ENCODE measurements at regions not wholly inside any gene's neighbourhood (a gene's known extent, or its start where the extent isn't known, plus 50 kb on each side); places are given as distances from the start of the nearest gene placed in this dataset.

DNA sequence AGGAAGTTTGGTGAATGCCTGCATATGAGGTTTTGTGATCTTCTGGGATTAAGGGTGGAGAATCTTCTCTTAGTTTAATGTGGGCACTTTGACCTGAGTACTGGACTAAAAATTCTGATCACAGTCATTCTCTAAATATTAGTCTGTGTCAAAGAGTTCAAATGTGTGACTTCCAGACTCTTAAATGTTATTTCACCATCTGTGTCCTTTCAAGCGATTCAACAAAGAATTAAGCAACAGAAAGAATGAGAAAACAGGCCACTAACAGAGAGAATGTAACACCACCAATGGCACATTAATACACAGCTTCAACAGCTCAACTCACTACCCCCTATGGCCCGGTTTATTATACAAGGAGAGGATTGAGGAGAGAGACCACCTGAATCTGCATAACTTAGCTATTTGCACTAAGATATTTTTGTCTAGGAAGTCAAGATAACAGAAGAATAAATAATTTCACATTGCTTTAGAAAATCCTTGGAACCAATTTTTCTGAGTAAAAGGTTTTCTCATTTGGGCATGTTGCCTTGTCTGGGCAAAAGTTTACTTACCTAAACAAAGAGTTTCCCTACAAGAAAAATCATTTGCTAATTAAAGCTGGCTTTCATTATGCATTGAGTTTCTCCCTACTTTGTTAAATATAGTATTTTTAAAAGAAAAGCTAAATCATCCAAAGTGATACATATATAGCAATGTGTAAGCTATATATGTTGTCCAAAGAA lies 1313.7 kb downstream of the NCAM2 start:
- intact Hi-C loops (cut with micrococcal nuclease; ENCODE audit: unreplicated experiment), result no loop called here
- H3K27me3 ChIP-seq (replicated peaks; ENCODE audit: control insufficient read depth, insufficient read depth, low read length), result no peaks in the 10 kb centered on the region
- DNase-seq, result no peak
- H3K9me3 ChIP-seq, result 0 out of 2 replicates have a peak, but pooled peaks cover 4% of the 10 kb centered on the region
- Mint-ChIP-seq H3K27me3 (ENCODE audit: insufficient read depth, unreplicated experiment) (no peaks in the 10 kb centered on the region), H3K36me3 (ENCODE audit: insufficient read depth, unreplicated experiment) (no peaks in the 10 kb centered on the region), H3K27ac (ENCODE audit: unreplicated experiment) (no peak overlapping the region), H3K4me3 (ENCODE audit: unreplicated experiment) (no peak overlapping the region), H3K9me3 (ENCODE audit: unreplicated experiment) (peaks cover 10% of the 10 kb centered on the region), H3K4me1 (ENCODE audit: low read depth, unreplicated experiment) (no peaks in the 10 kb centered on the region)
- H3K4me3 ChIP-seq (ENCODE audit: low read depth, low read length), result no peak overlapping the region
- no TSS peak for BruUV-seq (replicated peaks)
- POLR2A ChIA-PET, result interaction anchor here (0.5 kb wide), 1 partner anchor 8 kb away, joined by 3 read pairs; no protein-coding TSS in a partner anchor
- no peaks in the 10 kb centered on the region for H3K4me1 ChIP-seq
- CTCF ChIA-PET, result no interaction called here
- TF ChIP-seq, protein P1, sequence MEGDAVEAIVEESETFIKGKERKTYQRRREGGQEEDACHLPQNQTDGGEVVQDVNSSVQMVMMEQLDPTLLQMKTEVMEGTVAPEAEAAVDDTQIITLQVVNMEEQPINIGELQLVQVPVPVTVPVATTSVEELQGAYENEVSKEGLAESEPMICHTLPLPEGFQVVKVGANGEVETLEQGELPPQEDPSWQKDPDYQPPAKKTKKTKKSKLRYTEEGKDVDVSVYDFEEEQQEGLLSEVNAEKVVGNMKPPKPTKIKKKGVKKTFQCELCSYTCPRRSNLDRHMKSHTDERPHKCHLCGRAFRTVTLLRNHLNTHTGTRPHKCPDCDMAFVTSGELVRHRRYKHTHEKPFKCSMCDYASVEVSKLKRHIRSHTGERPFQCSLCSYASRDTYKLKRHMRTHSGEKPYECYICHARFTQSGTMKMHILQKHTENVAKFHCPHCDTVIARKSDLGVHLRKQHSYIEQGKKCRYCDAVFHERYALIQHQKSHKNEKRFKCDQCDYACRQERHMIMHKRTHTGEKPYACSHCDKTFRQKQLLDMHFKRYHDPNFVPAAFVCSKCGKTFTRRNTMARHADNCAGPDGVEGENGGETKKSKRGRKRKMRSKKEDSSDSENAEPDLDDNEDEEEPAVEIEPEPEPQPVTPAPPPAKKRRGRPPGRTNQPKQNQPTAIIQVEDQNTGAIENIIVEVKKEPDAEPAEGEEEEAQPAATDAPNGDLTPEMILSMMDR (IDR thresholded peaks at IDR 0.05; ENCODE audit: insufficient read depth in 1 of 2, low read depth in 1 of 2, low read length in 1 of 2, severe bottlenecking in 1 of 2, unreplicated experiment in 1 of 2), result no peak
- H3K36me3 ChIP-seq (ENCODE audit: control insufficient read depth, insufficient read depth, low read length), result no peaks in the 10 kb centered on the region

DNA sequence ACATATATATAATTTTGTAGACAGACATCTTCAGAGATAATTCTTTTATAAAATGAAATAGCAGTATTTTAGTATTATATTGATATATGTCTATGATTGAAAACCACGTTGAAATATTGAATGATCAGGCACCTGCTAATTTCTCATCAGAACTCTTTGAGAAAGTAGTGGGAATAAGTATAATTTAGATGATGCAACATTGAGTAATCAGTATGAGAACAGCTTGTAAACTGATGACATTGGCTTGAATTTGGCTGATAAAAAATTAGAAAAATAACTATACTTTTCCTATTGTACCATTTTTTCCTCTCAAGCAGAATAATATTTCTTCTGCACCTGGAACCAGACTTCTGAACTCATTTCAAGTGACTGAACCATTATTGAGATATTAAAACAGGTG lies 1316.8 kb downstream of the NCAM2 start:
- H3K4me1 ChIP-seq, result no peaks in the 10 kb centered on the region
- POLR2A ChIA-PET, result no interaction called here
- Mint-ChIP-seq H3K4me1 (ENCODE audit: low read depth, unreplicated experiment) (no peaks in the 10 kb centered on the region), H3K4me3 (ENCODE audit: unreplicated experiment) (no peak overlapping the region), H3K27ac (ENCODE audit: unreplicated experiment) (no peak overlapping the region), H3K27me3 (ENCODE audit: insufficient read depth, unreplicated experiment) (no peaks in the 10 kb centered on the region), H3K9me3 (ENCODE audit: unreplicated experiment) (peaks cover 22% of the 10 kb centered on the region), H3K36me3 (ENCODE audit: insufficient read depth, unreplicated experiment) (no peaks in the 10 kb centered on the region)
- intact Hi-C loops (cut with micrococcal nuclease; ENCODE audit: unreplicated experiment), result no loop called here
- BruUV-seq (replicated peaks), result no TSS peak
- no peaks in the 10 kb centered on the region for H3K36me3 ChIP-seq (ENCODE audit: control insufficient read depth, insufficient read depth, low read length)
- DNase-seq, result no peak
- no peaks in the 10 kb centered on the region for H3K27me3 ChIP-seq (replicated peaks; ENCODE audit: control insufficient read depth, insufficient read depth, low read length)
- CTCF ChIA-PET, result no interaction called here
- TF ChIP-seq, protein P1 (IDR thresholded peaks at IDR 0.05; ENCODE audit: insufficient read depth in 1 of 2, low read depth in 1 of 2, low read length in 1 of 2, severe bottlenecking in 1 of 2, unreplicated experiment in 1 of 2), result no peak
- H3K4me3 ChIP-seq (ENCODE audit: low read depth, low read length), result no peak overlapping the region
- no peaks in the 10 kb centered on the region for H3K9me3 ChIP-seq

DNA sequence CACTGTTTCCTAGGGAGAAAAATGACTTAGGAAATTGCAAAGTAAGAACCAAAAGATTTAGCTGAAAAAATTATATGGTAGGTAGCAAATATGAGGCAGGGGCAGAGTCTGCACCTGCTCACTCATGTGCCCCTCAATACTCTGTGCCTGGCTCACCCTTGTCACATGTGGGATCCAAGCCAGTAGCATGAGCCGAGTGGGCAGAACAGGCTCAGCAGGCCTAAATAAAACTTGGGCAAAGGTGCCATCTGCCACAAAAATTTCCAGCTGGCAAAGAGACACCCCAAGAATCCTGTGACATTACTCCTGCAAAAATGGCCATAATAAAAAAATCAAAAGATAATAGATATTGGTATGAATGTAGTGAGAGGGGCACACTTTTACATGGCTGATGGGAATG lies 1321.2 kb downstream of the NCAM2 start:
- no TSS peak for BruUV-seq (replicated peaks)
- Mint-ChIP-seq H3K4me1 (ENCODE audit: low read depth, unreplicated experiment) (no peaks in the 10 kb centered on the region), H3K36me3 (ENCODE audit: insufficient read depth, unreplicated experiment) (no peaks in the 10 kb centered on the region), H3K27me3 (ENCODE audit: insufficient read depth, unreplicated experiment) (no peaks in the 10 kb centered on the region), H3K4me3 (ENCODE audit: unreplicated experiment) (no peak overlapping the region), H3K27ac (ENCODE audit: unreplicated experiment) (no peak overlapping the region), H3K9me3 (ENCODE audit: unreplicated experiment) (peaks cover 18% of the 10 kb centered on the region)
- no peak for DNase-seq
- H3K9me3 ChIP-seq, result no peaks in the 10 kb centered on the region
- TF ChIP-seq, protein P1 (IDR thresholded peaks at IDR 0.05; ENCODE audit: insufficient read depth in 1 of 2, low read depth in 1 of 2, low read length in 1 of 2, severe bottlenecking in 1 of 2, unreplicated experiment in 1 of 2), result no peak
- no peaks in the 10 kb centered on the region for H3K4me1 ChIP-seq
- H3K27me3 ChIP-seq (replicated peaks; ENCODE audit: control insufficient read depth, insufficient read depth, low read length), result no peaks in the 10 kb centered on the region
- H3K4me3 ChIP-seq (ENCODE audit: low read depth, low read length), result no peak overlapping the region
- no peaks in the 10 kb centered on the region for H3K36me3 ChIP-seq (ENCODE audit: control insufficient read depth, insufficient read depth, low read length)
- intact Hi-C loops (cut with micrococcal nuclease; ENCODE audit: unreplicated experiment), result no loop called here
- ChIA-PET CTCF (no interaction called here), POLR2A (no interaction called here)

Measured in Caco-2 (cell line).